Stimulated activated CD8-positive, alpha-beta memory T cell treated with anti-CD3 and anti-CD28 coated beads, Interleukin-7, amount 100 ng/mL, for 24 hours (primary cell): ENCODE measurements at regions not wholly inside any gene's neighbourhood (a gene's known extent, or its start where the extent isn't known, plus 50 kb on each side); places are given as distances from the start of the nearest gene placed in this dataset.
"Not testable (repeated sequence)": the region's sequence is repeated elsewhere in the genome, so short reads cannot be mapped to it uniquely, and the experiment has no call there.

Experiments used
- DNase-seq: peaks from one replicate; pipeline ENCODE4 v3.0.0-alpha.2; 2020; ENCODE audit warnings: low read depth

DNA sequence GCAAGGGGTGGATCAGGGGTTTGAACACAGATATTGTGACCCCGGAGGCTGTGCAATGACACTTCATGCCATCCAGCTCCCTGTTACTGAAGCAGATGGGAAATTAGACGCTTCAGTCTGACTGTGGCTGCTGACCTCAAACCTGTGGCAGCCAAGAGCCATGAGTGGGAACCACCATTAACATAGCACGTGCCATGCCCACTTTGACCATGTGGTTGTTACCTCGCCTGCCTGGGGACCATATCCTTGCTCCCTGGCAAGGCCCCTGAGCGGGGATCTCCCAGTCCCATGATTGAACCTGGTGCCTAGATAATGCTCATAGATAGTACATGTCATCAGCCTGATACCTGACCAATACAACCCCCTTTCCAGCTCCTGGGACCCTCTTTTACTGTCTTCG lies 68.9 kb downstream of the CYP26B1 start:
- no peak for DNase-seq

DNA sequence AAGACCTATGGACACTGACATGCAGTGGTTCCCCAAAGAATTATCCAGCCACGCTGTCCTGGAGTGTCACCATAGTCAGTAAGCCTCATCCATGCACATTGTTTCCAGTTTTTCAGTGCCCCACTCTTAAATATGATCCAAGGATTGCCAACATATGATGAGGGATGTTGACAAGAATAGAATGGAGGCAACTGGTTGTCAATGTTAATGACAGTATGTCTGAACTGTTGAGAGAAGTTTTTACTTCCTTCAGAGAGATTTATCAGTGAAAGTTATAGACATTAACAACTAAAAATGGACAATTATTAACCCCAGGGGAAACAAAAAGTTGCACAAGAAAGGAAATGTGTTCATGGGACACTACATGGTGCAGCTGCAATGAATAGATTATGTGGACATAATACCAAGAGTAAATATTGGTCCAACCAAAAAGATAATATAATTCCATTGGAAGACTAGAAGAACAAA lies 69.9 kb downstream of the CYP26B1 start:
- no peak for DNase-seq

DNA sequence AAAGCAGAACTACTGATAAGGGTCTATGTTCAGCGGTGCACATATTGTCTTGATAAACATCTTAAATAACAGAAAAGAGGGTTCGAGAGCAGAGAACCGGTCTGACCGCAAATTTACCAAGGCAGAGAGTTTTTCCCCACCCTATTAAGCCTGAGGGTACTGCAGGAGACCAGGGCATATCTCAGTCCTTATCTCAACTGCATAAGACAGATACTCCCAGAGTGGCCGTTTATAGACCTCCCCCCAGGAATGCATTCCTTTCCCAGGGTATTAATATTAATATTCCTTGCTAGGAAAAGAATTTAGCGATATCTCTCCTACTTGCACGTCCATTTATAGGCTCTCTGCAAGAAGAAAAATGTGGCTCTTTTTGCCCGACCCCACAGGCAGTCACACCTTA lies 74.3 kb downstream of the CYP26B1 start:
- not testable (repeated sequence) for DNase-seq

DNA sequence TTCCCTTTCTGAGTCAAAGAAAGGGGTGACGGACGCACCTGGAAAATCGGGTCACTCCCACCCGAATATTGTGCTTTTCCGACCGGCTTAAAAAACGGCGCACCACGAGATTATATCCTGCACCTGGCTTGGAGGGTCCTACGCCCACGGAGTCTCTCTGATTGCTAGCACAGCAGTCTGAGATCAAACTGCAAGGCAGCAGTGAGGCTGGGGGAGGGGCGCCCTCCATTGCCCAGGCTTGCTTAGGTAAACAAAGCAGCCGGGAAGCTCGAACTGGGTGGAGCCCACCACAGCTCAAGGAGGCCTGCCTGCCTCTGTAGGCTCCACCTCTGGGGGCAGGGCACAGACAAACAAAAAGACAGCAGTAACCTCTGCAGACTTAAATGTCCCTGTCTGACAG lies 83.5 kb downstream of the CYP26B1 start:
- not testable (repeated sequence) for DNase-seq

DNA sequence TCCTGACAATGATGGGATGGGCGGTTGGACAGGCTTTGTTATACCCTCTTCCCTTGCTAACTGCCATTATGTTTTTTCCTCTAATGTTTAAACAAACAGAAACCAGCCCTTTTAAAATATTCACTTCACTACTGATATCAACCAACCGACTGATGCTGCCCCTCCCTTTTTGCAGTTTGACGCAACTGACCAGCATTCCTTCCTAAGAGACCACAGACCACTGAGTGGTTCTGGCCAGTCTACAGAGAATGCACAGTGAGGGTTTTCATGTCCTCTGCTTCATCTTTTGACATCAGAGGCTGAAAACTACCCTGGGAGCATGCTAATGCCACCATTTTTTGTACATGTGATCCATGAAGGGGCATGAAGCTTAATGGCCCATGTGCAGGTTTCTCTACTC lies 85.3 kb downstream of the CYP26B1 start:
- DNase-seq, result no peak

DNA sequence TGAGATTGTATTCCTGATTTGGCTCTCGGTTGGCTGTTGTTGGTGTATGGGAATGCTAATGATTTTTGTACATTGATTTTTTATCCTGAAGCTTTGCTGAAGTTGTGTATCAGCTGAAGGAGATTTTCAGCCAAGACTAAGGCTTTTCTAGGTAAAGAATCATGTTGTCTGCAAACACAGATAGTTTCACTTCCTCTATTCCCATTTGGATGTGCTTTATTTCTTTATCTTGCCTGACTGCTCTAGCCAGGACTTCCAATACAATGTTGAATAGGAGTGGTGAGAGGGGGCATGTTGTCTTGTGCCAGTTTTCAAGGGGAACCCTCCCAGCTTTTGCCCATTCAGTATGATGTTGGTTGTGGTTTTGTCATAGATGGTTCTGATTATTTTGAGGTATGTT lies 90.4 kb downstream of the CYP26B1 start:
- DNase-seq, result no peak

DNA sequence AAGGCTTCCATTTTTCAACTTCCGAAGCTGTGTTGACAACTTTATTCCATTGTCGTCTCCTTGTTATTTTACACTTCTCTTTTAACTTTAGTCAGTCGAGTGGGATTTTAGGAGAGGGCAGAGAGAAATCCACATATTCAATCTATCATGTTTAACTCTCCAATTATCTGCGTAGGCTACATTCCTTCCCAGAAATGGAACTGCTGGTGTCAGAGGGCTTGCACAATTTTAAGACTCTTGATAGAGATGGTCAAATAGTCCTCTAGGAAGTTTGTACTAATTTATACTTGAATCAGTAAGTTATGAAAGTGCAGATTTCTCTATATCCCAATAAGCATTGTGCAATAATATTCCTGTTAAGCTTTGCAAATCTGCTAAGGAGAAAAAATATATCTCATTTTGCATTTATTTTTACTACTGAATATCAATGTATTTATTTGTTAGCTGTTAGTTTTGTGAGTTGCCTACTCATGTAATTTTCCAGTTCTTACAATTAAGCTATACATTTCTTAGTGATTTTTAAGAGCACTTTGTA lies 95.6 kb downstream of the CYP26B1 start:
- DNase-seq, result no peak

DNA sequence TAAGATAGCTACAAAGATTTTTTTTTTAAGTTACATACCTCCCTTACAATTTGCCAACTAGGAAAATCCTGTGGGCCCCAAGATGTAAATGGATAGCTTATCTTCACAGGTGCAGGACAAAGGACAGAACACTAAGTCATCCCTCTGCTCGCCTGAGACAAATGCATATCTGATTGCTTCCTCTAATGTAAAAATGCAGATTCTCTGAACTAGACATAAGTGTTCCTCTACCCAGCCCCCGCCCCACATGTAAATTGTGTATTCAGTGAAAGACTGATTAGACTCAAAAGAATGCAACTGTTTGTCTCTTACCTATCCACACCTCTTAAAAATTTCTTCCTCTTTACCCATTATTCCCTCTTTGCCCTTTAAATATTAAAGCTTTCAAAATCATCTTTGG lies 96.5 kb downstream of the CYP26B1 start:
- DNase-seq, result no peak

DNA sequence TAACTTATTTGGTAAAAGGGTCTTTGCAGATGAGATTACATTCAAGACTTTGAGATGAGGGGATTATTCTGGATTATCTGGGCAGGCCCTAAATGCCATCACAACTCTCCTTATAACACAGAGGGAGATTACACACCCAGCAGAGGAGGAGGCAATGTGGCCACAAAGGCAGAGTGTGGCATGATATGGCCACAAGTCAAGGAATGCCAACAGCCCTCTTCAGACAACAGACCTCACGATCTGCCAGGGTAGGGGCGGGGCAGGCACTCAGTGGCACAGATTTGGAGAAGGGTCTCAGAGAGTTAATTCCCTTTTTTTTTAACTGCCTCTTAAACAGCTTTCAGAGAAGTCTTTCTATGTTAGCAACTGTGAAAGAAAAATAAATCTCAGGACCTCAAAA lies 96.9 kb downstream of the CYP26B1 start:
- no peak for DNase-seq

DNA sequence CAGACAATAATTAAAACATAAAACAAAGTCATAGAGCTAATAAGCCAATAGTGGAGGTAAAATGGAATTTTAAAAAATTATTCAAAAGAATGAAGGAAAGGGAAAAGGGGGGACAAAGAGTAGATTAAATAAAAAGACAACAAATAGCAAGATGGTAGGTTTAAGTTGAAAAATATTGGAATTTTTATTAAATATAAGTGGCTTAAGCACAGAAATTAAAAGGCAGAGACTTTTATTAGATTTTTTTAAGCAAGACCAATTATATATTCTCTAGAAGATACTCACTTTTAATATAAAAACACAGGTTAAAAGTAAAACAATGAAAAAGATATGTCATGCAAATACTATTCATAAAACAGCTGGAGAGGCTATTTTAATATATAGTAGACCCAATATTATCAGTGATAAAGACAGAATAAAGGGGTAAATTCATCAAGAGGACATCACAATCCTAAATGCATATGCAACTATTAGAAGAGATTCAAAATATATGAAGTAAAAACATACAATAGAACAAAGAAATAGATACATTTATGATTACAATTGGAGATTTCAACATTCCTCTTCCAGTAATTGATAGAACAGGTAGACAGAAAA lies 98.7 kb downstream of the CYP26B1 start:
- no peak for DNase-seq

DNA sequence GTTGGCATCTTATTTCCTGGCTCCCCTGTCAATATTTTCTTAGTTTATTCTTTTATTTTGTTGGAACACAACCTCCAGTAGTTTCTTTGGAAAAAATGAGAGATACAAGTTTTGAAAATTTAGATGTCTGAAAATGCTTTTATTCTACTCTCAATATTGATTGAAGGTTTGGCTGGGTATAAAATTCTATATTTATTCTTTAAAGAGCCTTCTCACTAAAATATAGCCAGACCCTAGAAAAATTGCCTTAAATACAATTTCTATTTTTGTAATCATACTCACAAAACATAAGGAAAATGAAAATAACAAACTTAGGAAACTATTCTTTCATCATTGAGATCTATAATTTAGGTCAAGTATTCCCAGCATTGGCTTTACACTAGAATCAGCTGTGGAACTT lies 103.7 kb downstream of the CYP26B1 start:
- no peak for DNase-seq

DNA sequence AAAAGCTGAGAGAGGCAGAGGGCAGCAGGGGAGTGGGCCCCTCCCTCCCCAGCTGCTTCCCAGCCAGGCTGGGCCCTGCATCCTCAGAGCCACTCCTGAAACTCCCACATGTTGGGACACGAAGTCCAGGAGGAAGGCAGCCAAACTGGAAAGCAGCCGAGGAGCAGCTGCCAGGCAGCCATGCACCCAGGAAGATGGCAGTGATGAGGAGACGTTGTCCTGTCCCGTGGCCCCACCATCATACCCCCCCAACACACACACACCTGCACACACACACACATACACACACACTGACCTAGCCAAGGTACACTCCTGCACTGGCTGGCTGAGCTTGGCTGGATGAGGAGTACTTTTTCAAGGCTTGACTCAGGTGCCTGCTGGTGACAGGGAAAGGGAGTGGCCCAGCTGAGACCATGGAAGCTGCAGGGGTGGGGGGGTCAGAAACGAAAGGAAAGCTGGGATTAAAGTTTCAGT lies 106.0 kb downstream of the CYP26B1 start:
- DNase-seq, result no peak

DNA sequence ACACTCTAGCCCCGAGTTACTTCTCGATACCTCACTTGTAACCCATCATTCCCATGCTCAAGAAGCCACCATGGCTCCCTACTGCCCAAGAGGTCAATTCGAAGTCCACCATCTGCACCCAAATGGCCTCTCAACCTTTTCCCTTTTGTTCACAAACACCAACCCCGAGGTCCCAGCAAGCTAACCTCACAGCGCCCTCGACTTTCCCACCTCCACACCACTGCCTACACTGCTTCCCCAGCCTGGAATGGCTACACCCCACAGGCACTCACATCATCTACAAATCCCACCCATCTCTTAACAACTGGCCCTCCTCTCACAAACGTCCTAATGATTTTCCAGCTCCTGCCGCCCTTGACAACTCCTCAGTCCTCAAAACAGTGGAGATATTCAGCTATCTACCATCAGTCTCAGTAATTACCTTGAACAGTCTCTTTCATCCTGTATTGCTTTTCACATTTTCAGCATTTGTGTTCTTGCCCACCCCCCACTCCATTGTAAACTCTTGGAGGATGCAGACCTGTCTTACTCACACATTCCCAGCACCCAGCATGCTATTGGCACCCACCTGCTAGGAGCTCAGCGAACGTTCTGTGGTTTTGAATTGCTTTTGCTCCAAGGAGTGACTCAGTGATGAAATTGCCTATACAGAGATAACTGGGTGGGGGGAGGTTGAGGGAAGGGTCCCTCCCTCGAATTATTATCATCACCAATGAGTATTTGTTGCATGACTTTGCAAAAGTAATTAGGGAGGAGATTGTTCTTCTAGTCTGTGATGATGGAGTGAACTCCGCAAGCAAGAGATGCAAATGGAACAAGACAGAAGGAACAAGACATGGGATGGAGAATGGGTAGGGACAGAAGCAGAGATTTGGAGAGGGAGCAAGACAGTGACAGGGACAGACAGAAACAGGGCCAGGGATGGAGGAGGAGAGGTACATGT lies 106.8 kb downstream of the CYP26B1 start:
- no peak for DNase-seq

DNA sequence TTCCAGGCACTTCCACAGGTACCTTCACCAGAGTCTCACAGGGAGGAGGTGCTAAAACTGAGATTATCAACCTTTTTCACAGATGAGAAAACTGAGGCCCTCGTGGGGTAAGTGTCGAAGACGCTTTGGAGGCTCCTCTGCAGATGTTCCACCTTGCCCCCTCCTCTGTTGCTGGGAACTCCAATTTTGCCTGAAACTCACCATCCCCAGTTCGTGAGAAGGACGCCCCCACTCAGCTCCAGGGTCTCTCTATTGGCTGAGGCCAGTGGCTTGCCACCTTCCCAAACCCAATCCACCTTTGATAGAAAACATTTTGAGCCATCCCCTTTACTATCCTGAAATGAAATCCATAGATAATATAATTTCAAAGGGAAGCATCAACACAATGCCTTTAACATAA lies 109.1 kb downstream of the CYP26B1 start:
- DNase-seq, result no peak

DNA sequence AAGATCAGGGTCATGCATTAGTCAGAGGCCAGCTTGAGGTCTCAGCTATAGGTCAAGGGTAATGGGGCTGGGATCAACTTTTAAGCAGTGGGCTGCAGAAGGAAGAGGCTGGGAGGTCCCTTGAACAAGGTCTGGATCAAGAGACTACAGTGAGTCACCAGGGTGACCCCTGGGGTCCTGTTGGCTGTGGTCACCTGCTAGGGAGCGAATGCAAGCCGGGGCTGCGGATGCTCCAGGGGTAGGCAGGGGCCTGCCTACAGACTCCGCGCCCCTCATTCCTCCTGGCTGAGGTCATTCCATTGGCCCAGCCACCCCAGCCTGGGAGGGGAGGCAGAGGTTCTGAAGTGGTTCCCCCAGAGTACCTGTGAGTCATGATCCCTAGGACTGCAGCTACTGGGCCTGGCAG lies 110.4 kb downstream of the CYP26B1 start:
- no peak for DNase-seq

DNA sequence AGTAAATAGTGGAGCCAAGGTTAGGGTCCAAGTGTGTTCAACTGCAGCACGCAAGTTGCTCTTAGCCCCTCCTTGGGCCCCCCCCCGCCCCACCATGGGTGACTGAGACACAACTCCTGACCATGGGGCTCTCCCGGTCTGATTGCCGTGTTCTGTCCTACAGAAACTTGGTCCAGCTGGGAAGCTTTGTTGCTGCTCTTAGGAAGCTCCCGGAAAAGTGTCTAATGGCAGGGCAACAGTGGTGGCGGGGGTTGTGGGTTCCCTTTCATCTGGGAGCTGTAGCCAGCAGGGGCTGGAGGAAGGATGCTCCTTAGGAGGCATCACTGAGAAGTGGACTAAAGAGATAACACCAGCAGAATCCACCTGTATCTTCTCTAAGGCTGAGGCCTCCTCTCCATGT lies 111.1 kb downstream of the CYP26B1 start:
- no peak for DNase-seq

DNA sequence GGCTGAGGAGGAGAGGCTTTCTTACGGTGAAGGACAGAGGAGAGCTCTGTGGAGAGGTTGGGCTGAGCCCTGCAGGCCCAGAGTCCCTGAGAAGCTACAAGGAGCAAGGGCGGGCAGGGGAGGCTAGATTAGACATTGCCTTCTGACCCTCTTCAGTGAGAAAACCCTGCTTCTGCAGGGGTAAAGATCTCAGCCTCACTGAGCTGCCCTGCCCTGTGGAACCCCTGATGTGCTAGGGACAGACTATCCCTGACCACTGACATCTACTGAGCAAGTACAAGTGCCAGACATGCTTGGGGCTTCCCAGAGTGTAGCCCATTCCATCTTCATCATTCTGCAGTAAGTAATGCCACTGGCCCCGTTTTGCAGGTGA lies 111.5 kb downstream of the CYP26B1 start:
- no peak for DNase-seq

DNA sequence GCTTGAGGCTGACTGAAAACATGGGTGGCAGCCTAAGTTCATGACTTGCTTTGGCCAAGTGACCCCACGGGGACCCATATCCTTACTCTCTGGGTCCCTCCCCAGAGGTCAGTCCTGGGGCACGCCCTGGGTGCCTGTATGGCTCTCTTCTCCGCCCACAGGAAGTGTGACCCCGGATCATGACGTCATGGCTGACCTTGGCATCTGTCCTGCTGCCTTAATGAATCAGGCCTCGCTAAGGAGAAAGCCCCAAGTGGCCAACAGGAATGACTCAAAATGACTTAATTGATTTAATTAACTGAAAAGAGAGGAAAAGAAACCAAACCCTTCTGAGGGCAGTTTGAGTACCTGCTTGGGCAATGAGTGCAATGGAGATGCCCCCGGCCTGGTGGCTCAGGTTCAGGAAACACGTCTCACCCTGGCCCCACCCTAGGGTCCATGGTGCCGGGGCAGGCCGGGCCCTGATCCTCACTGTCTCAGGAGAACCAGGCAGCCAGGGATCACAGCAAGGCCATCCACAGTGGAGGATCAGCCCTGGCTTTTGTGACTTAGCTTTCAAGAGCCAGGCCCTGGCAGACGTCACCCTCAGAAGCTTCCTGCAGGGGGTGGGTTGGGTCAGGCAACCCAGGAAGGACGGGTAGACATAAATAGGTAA lies 112.0 kb downstream of the CYP26B1 start:
- DNase-seq, result no peak

DNA sequence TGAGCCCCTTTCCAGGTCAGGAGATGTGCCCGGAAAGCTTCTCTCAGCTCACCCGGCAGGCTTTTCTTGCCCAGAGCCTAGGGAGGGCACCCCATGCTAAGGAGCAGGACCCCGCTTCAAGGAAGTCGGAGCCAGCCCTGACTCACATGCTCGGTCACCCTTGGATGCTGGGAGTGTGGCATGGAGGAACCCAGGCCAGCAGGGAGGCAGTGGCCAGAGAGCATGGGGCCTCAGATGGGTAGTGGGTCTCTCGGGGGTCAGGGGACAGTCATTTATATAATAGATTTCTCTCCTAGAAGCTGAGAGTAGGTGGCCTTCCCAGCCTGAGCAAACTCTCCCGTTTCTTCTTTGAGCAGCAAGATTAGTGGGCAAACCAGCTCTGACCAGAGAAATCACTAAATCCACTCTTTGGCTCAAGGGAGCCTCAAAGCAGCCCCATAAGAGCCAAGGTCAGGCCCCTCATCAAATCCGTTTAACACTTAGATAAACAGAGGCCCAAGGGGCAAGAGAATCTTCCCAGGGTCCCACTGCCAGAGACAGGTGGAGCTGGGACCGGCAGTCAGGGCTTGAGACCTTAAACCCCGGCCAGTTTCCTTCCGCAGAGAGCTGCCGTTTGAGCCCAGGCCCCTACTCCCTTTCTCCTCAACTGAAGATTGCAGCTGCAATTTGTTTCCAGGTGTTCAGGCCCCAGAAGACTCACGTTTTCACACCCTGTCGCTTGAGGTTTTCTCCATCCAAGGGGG lies 113.1 kb downstream of the CYP26B1 start:
- DNase-seq, result no peak

DNA sequence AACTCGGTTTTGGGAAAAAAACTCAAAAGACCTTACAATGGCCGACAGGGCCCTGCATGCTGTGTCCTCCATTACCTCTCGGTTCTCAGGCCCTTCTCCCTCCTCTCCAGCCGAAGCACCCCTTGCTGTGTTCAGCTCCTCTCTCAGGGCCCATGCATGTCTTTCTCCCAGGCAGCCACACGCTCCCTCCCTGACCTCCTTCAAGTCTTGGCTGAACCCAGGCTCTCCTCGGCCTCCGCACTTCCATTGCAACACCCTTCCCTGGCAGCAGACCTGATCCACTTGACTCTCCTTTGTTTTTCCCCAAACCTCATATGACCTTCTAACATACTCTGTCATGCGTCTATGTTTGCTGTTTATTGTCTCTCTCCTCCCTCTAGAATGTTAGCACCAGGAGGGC lies 114.0 kb downstream of the CYP26B1 start:
- DNase-seq, result no peak

DNA sequence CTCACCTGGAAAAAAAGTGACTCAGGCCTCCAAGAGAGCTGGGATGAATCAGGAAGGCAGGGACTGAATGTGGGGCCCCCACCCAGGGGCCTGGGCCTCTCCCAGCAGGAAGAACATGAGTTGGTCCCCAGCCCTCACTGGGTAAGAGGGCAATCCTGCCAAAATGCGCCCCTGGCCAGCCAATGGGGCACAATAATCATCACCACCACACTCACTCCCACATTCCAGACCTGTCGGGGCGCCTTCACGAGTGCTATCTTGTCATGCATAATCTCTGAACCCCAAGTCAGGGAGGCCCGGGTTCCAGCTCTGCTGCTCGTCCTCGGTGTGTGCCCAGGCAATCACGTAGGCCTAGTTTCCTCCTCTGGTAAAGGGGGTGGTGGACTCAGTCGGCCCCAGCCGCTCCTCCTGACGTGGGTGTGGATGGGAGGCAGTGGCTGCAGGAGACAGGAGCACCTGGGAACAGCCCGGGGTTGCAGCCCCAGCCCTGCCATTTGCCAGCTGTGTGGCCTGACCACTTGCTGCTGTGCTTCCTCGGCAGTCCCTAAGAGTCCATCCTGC lies 115.1 kb downstream of the CYP26B1 start:
- no peak for DNase-seq
